HCT116 (cell line): ENCODE measurements at regions not wholly inside any gene's neighbourhood (a gene's known extent, or its start where the extent isn't known, plus 50 kb on each side); places are given as distances from the start of the nearest gene placed in this dataset.

Source experiments
- ATAC-seq: fragments of 200-7000 bp; cut with Tn5 transposase; 2 replicates; pipeline ENCODE4 v1.9.1; 2020; ENCODE audit warnings: mild to moderate bottlenecking, moderate library complexity
- BruUV-seq: library from RNA; stranded (reverse); fragments of 400-500 nt; replicated peaks from 2 replicates; lab custom pipeline; 2021; lab: Mats Ljungman, UMichigan
- CTCF ChIA-PET: fragments of 300-600 bp; sonication (Branson Sonifier 250); formaldehyde crosslinking; loops from one replicate; lab custom pipeline; 2021; ENCODE audit warnings: antibody characterized with exemption; lab: Charles Lee
- POLR2A ChIA-PET: fragments of 300-600, 350-600 bp; sonication (Branson Sonifier 250); formaldehyde crosslinking; loops from one replicate; lab custom pipeline; 2021; ENCODE audit warnings: antibody characterized with exemption; lab: Charles Lee
- RAD21 ChIA-PET, 2 experiments: fragments of 300-600 bp; sonication (Branson Sonifier 250); formaldehyde crosslinking; loops; one replicate each; lab custom pipeline; 2023; ENCODE audit warnings: low total read pairs in 2 of 2; ENCODE audit not compliant: uncharacterized antibody in 2 of 2, unreplicated experiment in 2 of 2, low non-redundant PET in 1 of 2; lab: Charles Lee
- DNase-seq: peaks from one replicate; pipeline ENCODE4 v3.0.0-alpha.2; 2010; ENCODE audit warnings: low read depth, low spot score
- H2AFZ ChIP-seq: fragments of 200-600 bp; shearing (Covaris generic), sonication (generic); 2 replicates; pipeline ENCODE4 v1.6.1; 2017; ENCODE audit warnings: low read depth, mixed run types, mixed read lengths, antibody characterized with exemption, low read length; ENCODE audit not compliant: poor library complexity, severe bottlenecking
- H3K27ac ChIP-seq: 2 replicates; pipeline ENCODE4 v1.5.1; 2012; ENCODE audit warnings: low read depth, low read length
- H3K27me3 ChIP-seq: fragments of 200-600 bp; sonication (generic); 2 replicates; pipeline ENCODE4 v1.6.1; 2016; ENCODE audit warnings: mixed run types, low read length, mixed read lengths; ENCODE audit not compliant: insufficient read depth
- H3K36me3 ChIP-seq, 2 experiments: fragments of 200-500 bp in 1 of 2; fragments of 200-600 bp in 1 of 2; sonication (Bioruptor generic) in 1 of 2; sonication (generic) in 1 of 2; 2 replicates each; pipeline versions ENCODE4 v1.5.1 to v1.6.1; 2014 to 2016; ENCODE audit warnings: low read length in 2 of 2, inconsistent platforms in 1 of 2, mixed read lengths in 1 of 2, mixed run types in 1 of 2; ENCODE audit not compliant: insufficient read depth in 2 of 2, control insufficient read depth in 1 of 2
- H3K4me1 ChIP-seq, 2 experiments: fragments of 200-600 bp in 1 of 2; sonication (generic) in 1 of 2; 2 replicates each; pipeline versions ENCODE4 v1.5.1 to v1.6.1; 2012 to 2017; ENCODE audit warnings: low read length in 2 of 2, inconsistent platforms in 1 of 2, mild to moderate bottlenecking in 1 of 2, mixed read lengths in 1 of 2, mixed run types in 1 of 2, moderate library complexity in 1 of 2; ENCODE audit not compliant: insufficient read depth in 2 of 2, control insufficient read depth in 1 of 2
- H3K4me2 ChIP-seq: fragments of 200-600 bp; sonication (generic); 2 replicates; pipeline ENCODE4 v1.6.1; 2017; ENCODE audit warnings: mixed run types, low read length, mixed read lengths
- H3K4me3 ChIP-seq, 2 experiments: fragments of 200-600 bp in 1 of 2; sonication (generic) in 1 of 2; replicated peaks in 1 of 2; 2 replicates each; pipeline ENCODE4 v1.5.1; 2011 to 2016; ENCODE audit warnings: low read length in 2 of 2, control low read depth in 1 of 2, low read depth in 1 of 2, mild to moderate bottlenecking in 1 of 2, mixed read lengths in 1 of 2, mixed run types in 1 of 2
- H3K79me2 ChIP-seq: fragments of 200-600 bp; sonication (generic); 2 replicates; pipeline ENCODE4 v1.6.1; 2017; ENCODE audit warnings: mild to moderate bottlenecking, mixed run types, low read length, moderate library complexity, mixed read lengths; ENCODE audit not compliant: insufficient read depth
- H3K9ac ChIP-seq: fragments of 200-600 bp; sonication (generic); 2 replicates; pipeline ENCODE4 v1.6.1; 2016; ENCODE audit warnings: low read length, mixed read lengths
- H3K9me2 ChIP-seq: fragments of 200-600 bp; sonication (generic), shearing (Covaris generic); 2 replicates; pipeline ENCODE4 v1.6.1; 2017; ENCODE audit warnings: mixed run types, mild to moderate bottlenecking, moderate library complexity; ENCODE audit not compliant: insufficient read depth
- H3K9me3 ChIP-seq, 2 experiments: fragments of 200-500 bp in 1 of 2; fragments of 200-600 bp in 1 of 2; sonication (Bioruptor generic) in 1 of 2; sonication (generic) in 1 of 2; 2 replicates each; pipeline ENCODE4 v1.6.1; 2014 to 2017; ENCODE audit warnings: low read length in 2 of 2, mixed read lengths in 2 of 2, inconsistent platforms in 1 of 2, low read depth in 1 of 2, mild to moderate bottlenecking in 1 of 2, mixed run types in 1 of 2, moderate library complexity in 1 of 2; ENCODE audit not compliant: control insufficient read depth in 1 of 2, insufficient read depth in 1 of 2
- H4K20me1 ChIP-seq: fragments of 200-600 bp; sonication (generic), shearing (Covaris generic); 2 replicates; pipeline ENCODE4 v1.6.1; 2017; ENCODE audit warnings: mixed run types, mild to moderate bottlenecking, moderate library complexity; ENCODE audit not compliant: insufficient read depth
- EGR1 ChIP-seq: IDR thresholded peaks from 2 replicates; pipeline ENCODE4 v1.6.1; 2012; ENCODE audit warnings: low read depth
- EZH2 ChIP-seq: fragments of 200-600 bp; sonication (generic); IDR thresholded peaks from 2 replicates; pipeline ENCODE4 v1.6.1; 2017; ENCODE audit warnings: antibody characterized with exemption, mixed run types
- EZH2phosphoT487 ChIP-seq: fragments of 200-600 bp; IDR thresholded peaks from 2 replicates; pipeline ENCODE4 v1.6.1; 2018; ENCODE audit warnings: antibody characterized with exemption, borderline replicate concordance
- FOSL1 ChIP-seq: IDR thresholded peaks from 2 replicates; pipeline ENCODE4 v1.6.1; 2012; ENCODE audit warnings: low read depth
- POLR2A ChIP-seq: IDR thresholded peaks from 2 replicates; pipeline ENCODE4 v1.7.0; 2011; ENCODE audit warnings: borderline replicate concordance; ENCODE audit not compliant: insufficient read depth, insufficient read length; ENCODE audit errors: extremely low read depth
- RAD21 ChIP-seq: IDR thresholded peaks from 2 replicates; pipeline ENCODE4 v1.6.1; 2012; ENCODE audit warnings: low read depth, mild to moderate bottlenecking
- SP1 ChIP-seq: IDR thresholded peaks from 2 replicates; pipeline ENCODE4 v1.6.1; 2012; ENCODE audit warnings: low read depth
- YY1 ChIP-seq: IDR thresholded peaks from 2 replicates; pipeline ENCODE4 v1.6.1; 2011; ENCODE audit warnings: low read length, low read depth, moderate library complexity, mild to moderate bottlenecking; ENCODE audit not compliant: insufficient replicate concordance; ENCODE audit errors: extremely low read depth
- ZNF274 ChIP-seq: fragments of 200-500 bp; sonication (Bioruptor generic); IDR thresholded peaks from 2 replicates; pipeline ENCODE4 v1.6.1; 2014; ENCODE audit warnings: mild to moderate bottlenecking, low read depth, low read length, inconsistent platforms
- intact Hi-C: fragments of 100-400 bp; cut with micrococcal nuclease; formaldehyde crosslinking; loops from 2 replicates; pipeline ENCODE4 v1.10.0; 2022
- TF ChIP-seq, protein P1 (sequence below), 3 experiments: fragments of 200-600 bp in 1 of 3; sonication (generic) in 1 of 3; IDR thresholded peaks in 2 of 3; conservative IDR thresholded peaks in 1 of 3; 2 replicates each; pipeline ENCODE4 v1.5.1; 2012 to 2017; ENCODE audit warnings: low read depth in 2 of 3, low read length in 2 of 3, antibody characterized with exemption in 1 of 3, borderline replicate concordance in 1 of 3, control low read depth in 1 of 3, mild to moderate bottlenecking in 1 of 3, mixed read lengths in 1 of 3, mixed run types in 1 of 3, moderate library complexity in 1 of 3; ENCODE audit not compliant: insufficient read depth in 1 of 3

DNA sequence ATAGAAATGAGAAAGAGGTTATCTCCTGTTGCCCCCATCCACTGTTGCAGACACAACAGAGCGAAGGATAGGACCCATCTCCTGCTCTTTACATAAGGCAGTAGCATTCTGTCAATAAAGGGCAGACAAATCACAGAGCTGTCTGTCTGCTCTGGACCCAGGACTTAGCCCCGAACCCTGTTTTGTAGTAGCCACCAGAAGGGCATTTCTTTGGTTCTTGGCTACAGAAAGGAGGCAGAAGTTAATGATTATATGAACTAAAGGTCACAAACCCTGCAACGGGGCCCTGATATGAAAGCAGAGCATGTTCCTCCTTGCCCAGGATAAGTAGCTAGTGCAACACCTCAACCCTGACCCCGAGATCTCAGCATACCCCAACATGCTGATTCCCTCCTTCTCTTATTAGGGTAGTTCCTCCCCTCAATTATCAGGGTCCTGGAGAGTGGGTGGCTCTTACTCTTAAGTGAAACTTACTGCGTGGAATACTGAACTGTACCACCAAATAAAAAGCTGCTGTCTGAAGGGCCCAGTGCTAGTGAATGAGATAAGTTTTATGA is 680.4 kb upstream of the SPRY2 start:
- Histone ChIP-seq H3K4me3 (no peak overlapping the region), H3K4me2 (no peak overlapping the region), H3K9ac (no peak overlapping the region), H3K79me2 (no peaks in the 10 kb centered on the region), H3K4me1 (no peaks in the 10 kb centered on the region), H2AFZ (no peak overlapping the region), H3K9me2 (no peaks in the 10 kb centered on the region), H3K9me3 (peaks cover 0 to 3% of the 10 kb centered on the region in 2 experiments; a peak in 1 of 4 replicates), H3K27me3 (no peaks in the 10 kb centered on the region), H3K27ac (no peak overlapping the region), H4K20me1 (no peaks in the 10 kb centered on the region), H3K36me3 (no peaks in the 10 kb centered on the region)
- intact Hi-C loops: no loop called here
- ChIA-PET RAD21 (no interaction called here), POLR2A (no interaction called here), CTCF (no interaction called here)
- no peak for ATAC-seq
- DNase-seq: no peak
- TF ChIP-seq FOSL1: no peak
- no peak for TF ChIP-seq EZH2
- no peak for TF ChIP-seq SP1
- TF ChIP-seq EZH2phosphoT487: no peak
- TF ChIP-seq, protein P1, sequence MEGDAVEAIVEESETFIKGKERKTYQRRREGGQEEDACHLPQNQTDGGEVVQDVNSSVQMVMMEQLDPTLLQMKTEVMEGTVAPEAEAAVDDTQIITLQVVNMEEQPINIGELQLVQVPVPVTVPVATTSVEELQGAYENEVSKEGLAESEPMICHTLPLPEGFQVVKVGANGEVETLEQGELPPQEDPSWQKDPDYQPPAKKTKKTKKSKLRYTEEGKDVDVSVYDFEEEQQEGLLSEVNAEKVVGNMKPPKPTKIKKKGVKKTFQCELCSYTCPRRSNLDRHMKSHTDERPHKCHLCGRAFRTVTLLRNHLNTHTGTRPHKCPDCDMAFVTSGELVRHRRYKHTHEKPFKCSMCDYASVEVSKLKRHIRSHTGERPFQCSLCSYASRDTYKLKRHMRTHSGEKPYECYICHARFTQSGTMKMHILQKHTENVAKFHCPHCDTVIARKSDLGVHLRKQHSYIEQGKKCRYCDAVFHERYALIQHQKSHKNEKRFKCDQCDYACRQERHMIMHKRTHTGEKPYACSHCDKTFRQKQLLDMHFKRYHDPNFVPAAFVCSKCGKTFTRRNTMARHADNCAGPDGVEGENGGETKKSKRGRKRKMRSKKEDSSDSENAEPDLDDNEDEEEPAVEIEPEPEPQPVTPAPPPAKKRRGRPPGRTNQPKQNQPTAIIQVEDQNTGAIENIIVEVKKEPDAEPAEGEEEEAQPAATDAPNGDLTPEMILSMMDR (IDR thresholded peaks at IDR 0.05 in 2 of 3, conservative IDR thresholded peaks at IDR 0.05 in 1 of 3; ENCODE audit: borderline replicate concordance in 1 of 3, insufficient read depth in 1 of 3, low read depth in 2 of 3, low read length in 2 of 3): no peak
- no peak for TF ChIP-seq RAD21
- no peak for TF ChIP-seq POLR2A
- no TSS peak for BruUV-seq

DNA sequence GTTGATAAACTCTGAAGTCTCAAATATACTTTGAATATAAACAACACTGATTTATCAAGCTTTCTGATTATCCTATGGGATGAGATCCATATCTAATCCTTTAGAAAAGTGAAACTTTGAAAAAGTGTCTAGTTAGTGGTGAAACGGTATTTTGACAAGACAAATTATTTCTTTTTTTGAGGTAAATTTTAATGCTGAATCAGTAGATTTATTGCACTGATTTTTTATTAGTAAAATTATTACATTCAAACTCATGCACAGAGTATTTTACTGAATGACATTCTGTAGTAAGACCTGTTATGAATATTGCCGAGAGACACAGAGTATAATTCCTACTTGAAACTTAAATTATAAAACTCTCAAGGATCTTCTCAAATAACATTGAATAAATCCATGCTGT is 679.1 kb upstream of the SPRY2 start:
- DNase-seq: no peak
- TF ChIP-seq EGR1 (no peak), EZH2 (no peak), EZH2phosphoT487 (no peak), ZNF274 (no peak), YY1 (no peak)
- H3K4me1 ChIP-seq: no peaks in the 10 kb centered on the region
- intact Hi-C loops: no loop called here
- ChIA-PET CTCF (no interaction called here), RAD21 (no interaction called here), POLR2A (no interaction called here)
- H3K9ac ChIP-seq: no peak overlapping the region
- BruUV-seq: no TSS peak
- no peak overlapping the region for H3K4me3 ChIP-seq
- no peak overlapping the region for H2AFZ ChIP-seq
- H3K79me2 ChIP-seq: no peaks in the 10 kb centered on the region
- no peak for ATAC-seq
- H3K9me3 ChIP-seq: peaks cover 0 to 3% of the 10 kb centered on the region in 2 experiments; a peak in 1 of 4 replicates
- no peaks in the 10 kb centered on the region for H3K9me2 ChIP-seq
- no peaks in the 10 kb centered on the region for H4K20me1 ChIP-seq
- no peaks in the 10 kb centered on the region for H3K36me3 ChIP-seq
- no peak overlapping the region for H3K4me2 ChIP-seq
- no peaks in the 10 kb centered on the region for H3K27me3 ChIP-seq
- H3K27ac ChIP-seq: no peak overlapping the region
